Pancreas (tissue), 10 donors: ENCODE measurements at regions not wholly inside any gene's neighbourhood (a gene's known extent, or its start where the extent isn't known, plus 50 kb on each side); places are given as distances from the start of the nearest gene placed in this dataset.

Experiments used
- ATAC-seq, 4 donors: fragments of 200-7000 bp; cut with Tn5 transposase; one replicate each; pipeline versions ENCODE4 v1.8.0 to v1.9.1; 2020; ENCODE audit warnings: mild to moderate bottlenecking in 4 of 4, moderate library complexity in 4 of 4
- DNase-seq, 6 donors: peaks; one replicate each; pipeline ENCODE4 v3.0.0-alpha.2; 2020
- FAIRE-seq: peaks from 2 replicates; lab custom pipeline; 2012; peaks lifted over from hg19 to GRCh38; lab: Jason Lieb, UNC
- H3K27ac ChIP-seq, 4 donors: fragments of 200-600 bp; sonication (generic); 1 replicate in 3 of 4; 2 replicates in 1 of 4; pipeline versions ENCODE4 v1.5.0 to v1.8.0; 2020
- H3K27me3 ChIP-seq, 4 donors: fragments of 200-600 bp; one replicate each; pipeline ENCODE4 v1.8.0; 2021
- H3K36me3 ChIP-seq, 3 donors: fragments of 200-600 bp; sonication (generic) in 1 of 3; one replicate each; pipeline versions ENCODE4 v1.5.0 to v1.8.0; 2020 to 2021
- H3K4me1 ChIP-seq, 3 donors: fragments of 200-600 bp; one replicate each; pipeline ENCODE4 v1.8.0; 2021
- H3K4me3 ChIP-seq, 4 donors: fragments of 200-600 bp; sonication (generic) in 2 of 4; one replicate each; pipeline versions ENCODE4 v1.5.0 to v1.8.0; 2020 to 2021
- H3K9me3 ChIP-seq, 4 donors: fragments of 200-600 bp; one replicate each; pipeline ENCODE4 v1.8.0; 2021
- WGBS, 2 donors: extraction: QIAGEN DNeasy Blood & Tissue Kit; methylation state at CpG; one replicate each; pipeline ENCODE4 v1.1.7; 2013; 5-methylcytosine and 5-hydroxymethylcytosine counted together
- intact Hi-C, 3 donors: fragments of 100-400 bp; cut with DNase I; formaldehyde crosslinking; loops; one replicate each; pipeline versions ENCODE4 v1.11.1 to v1.14.2; 2022
- TF ChIP-seq, protein P1 (sequence below), 4 donors: fragments of 200-600 bp; sonication (generic) in 3 of 4; IDR thresholded peaks; one replicate each; pipeline versions ENCODE4 v1.5.0 to v1.8.0; 2021; ENCODE audit warnings: antibody characterized with exemption in 4 of 4
- donor health status: healthy with polysubstance abuse.
- donor health status: DM: no; HTN: no; CAD: no; lungs with moderate emphysema.
- donor health status: DM: no; HTN: no; CAD: no.
- donor health status: control.
- donor health status: control.
- donor health status: Bipolar disorder and iron deficiency.
- donor health status: DM: yes; HTN: yes; CAD: no.
- donor health status: DM: no; HTN: no; CAD: no.
- donor health status: DM: no; HTN: no; CAD: no.
- donor health status: DM: yes; HTN: yes; CAD: no.

DNA sequence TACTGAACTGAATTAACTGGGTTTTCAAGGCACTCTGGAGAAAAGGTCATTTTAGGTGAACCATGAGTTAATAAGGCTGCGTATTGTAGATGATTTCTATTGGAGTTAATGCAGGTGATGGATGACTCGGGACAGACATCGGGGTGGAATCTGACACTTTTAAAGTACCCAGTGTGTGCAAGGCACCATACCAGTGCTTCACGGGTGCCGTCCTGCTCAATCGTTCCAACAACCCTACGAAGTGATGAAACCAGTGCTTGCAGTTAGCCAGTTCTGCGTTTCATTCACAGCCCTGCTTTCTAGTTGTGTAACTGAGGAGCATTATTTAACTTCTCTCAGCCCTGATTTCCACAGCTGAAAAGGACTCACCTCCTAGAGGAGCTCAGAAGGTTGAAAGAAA is 216.5 kb downstream of the BARX2 start:
- TF ChIP-seq, protein P1, sequence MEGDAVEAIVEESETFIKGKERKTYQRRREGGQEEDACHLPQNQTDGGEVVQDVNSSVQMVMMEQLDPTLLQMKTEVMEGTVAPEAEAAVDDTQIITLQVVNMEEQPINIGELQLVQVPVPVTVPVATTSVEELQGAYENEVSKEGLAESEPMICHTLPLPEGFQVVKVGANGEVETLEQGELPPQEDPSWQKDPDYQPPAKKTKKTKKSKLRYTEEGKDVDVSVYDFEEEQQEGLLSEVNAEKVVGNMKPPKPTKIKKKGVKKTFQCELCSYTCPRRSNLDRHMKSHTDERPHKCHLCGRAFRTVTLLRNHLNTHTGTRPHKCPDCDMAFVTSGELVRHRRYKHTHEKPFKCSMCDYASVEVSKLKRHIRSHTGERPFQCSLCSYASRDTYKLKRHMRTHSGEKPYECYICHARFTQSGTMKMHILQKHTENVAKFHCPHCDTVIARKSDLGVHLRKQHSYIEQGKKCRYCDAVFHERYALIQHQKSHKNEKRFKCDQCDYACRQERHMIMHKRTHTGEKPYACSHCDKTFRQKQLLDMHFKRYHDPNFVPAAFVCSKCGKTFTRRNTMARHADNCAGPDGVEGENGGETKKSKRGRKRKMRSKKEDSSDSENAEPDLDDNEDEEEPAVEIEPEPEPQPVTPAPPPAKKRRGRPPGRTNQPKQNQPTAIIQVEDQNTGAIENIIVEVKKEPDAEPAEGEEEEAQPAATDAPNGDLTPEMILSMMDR (IDR thresholded peaks at IDR 0.05): no peak
- H3K36me3 ChIP-seq: no peaks in the 10 kb centered on the region
- 75 to 86% methylated on average over 8 of the region's 8 CpGs for WGBS, 2 donors
- no peak for FAIRE-seq
- H3K9me3 ChIP-seq: no peaks in the 10 kb centered on the region
- ATAC-seq: no peak
- no peak overlapping the region for H3K4me3 ChIP-seq
- intact Hi-C loops: no loop called here
- no peaks in the 10 kb centered on the region for H3K4me1 ChIP-seq
- no peak overlapping the region for H3K27ac ChIP-seq
- H3K27me3 ChIP-seq: no peaks in the 10 kb centered on the region
- DNase-seq: no peak

DNA sequence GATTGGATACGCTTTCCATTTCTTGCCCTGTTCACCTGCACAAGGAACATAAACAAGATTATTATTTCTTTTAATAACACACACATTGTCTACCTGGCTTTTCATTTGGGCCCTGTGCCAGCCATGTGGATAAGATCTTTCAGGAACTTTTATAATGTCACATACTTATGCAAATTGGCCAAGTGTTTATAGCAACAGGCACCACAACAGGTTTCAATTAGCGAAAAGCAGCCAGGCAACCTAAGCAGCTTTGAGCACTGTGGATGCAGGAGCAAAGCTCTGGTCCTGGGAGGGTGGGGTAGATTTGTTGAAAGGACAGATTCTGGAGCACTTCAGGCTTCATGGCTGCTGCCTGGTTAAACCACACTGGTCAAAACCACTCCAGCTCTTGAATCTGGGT is 217.4 kb downstream of the BARX2 start:
- no peak for FAIRE-seq
- H3K4me3 ChIP-seq: no peak overlapping the region
- ATAC-seq: peak in 3 of 4 donors; percentile 62 to 70 (median 62)
- intact Hi-C loops: no loop called here
- no peaks in the 10 kb centered on the region for H3K36me3 ChIP-seq
- DNase-seq: peak in 2 of 6 donors; percentile 4 to 44
- H3K27me3 ChIP-seq: no peaks in the 10 kb centered on the region
- H3K9me3 ChIP-seq: no peaks in the 10 kb centered on the region
- H3K27ac ChIP-seq: no peak overlapping the region
- no peaks in the 10 kb centered on the region for H3K4me1 ChIP-seq
- 56 to 57% methylated on average over 2 of the region's 2 CpGs for WGBS, 2 donors
- TF ChIP-seq, protein P1 (IDR thresholded peaks at IDR 0.05): no peak

DNA sequence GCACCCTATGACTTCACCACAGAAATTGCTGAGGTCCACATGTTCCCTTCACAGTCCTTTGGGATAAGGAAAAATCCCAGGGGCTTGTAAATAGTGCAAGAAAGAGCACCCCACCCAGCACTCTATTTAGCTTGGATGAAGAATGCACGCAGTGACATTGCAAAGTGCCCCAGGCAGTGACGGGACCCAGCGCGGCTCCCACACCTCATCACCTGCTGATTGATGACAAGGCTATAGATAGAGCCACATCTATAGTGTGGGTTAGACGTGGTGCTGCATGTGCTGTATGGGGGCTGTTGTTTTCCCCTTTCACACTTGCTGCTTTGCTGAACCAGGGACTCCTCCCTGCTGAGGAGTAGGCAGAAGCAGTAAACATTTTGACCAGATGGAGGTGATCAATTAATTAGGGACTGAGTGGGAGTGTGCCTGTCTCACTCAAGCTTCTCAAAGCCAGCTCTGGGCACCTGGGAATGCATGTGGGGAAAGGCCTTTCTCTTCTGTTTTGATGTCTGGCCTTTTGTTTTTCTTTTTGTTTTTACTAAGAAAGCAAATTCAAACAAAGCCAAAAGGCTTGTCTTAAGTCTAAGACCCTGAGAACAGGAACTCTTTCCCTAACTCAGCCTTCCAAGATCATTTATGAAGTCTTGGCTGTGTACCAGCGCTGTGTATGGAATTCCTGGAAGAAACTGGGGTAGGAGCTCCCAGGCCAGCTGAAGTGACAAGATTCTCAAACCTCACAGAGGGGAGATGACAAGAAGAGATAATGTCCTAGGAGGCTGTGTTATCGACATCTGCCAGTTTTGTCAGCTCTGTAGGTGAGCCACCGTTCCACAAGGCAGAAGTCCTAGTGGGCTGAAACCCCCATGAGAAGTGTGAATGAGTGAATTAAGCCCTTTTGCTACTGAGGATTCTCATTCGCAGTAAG is 219.7 kb downstream of the BARX2 start:
- Histone ChIP-seq H3K27ac (no peak overlapping the region), H3K4me3 (no peak overlapping the region), H3K4me1 (no peaks in the 10 kb centered on the region), H3K9me3 (no peaks in the 10 kb centered on the region), H3K36me3 (no peaks in the 10 kb centered on the region), H3K27me3 (no peaks in the 10 kb centered on the region)
- no peak for ATAC-seq
- no peak for DNase-seq
- WGBS, 2 donors: 55 to 57% methylated on average over 9 of the region's 9 CpGs
- TF ChIP-seq, protein P1 (IDR thresholded peaks at IDR 0.05): no peak
- intact Hi-C loops: no loop called here
- no peak for FAIRE-seq

DNA sequence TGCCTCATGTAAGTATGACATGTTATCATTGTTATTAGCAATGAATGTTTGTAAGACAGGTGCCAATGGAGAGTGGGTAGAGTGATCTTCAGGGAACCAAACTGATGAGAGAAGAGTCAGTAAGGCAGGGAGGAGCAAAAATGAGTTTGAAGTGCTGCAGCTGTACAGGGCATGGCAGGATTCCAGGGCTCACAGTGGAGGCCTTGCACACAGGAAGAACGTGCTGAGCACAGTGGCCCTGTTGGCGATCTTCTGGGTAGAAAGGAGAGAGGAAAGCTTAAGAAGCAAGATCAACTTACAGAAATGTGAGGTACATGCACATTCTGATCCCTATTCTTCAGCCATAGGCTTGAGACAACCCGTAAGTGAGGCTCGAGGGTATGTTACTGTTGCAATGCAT is 219.3 kb upstream of the TMEM45B start:
- intact Hi-C loops: no loop called here

More for the DNA sequence above, 219.3 kb upstream of the TMEM45B start:
- no peaks in the 10 kb centered on the region for H3K36me3 ChIP-seq
- FAIRE-seq: no peak
- ATAC-seq: no peak
- 83 to 84% methylated on average over 4 of the region's 4 CpGs for WGBS, 2 donors
- DNase-seq: no peak
- no peaks in the 10 kb centered on the region for H3K4me1 ChIP-seq
- no peak overlapping the region for H3K4me3 ChIP-seq
- H3K27me3 ChIP-seq: no peaks in the 10 kb centered on the region
- TF ChIP-seq, protein P1 (IDR thresholded peaks at IDR 0.05): no peak
- H3K27ac ChIP-seq: no peak overlapping the region
- no peaks in the 10 kb centered on the region for H3K9me3 ChIP-seq
